ENCODE measurements at regions not wholly inside any gene's neighbourhood (a gene's known extent, or its start where the extent isn't known, plus 50 kb on each side); places are given as distances from the start of the nearest gene placed in this dataset.

GRCh38 chr3:178450476-178450875, 85.8 kb upstream of the KCNMB2 start:
- no peak overlapping the region for H3K4me3 ChIP-seq (ENCODE audit: low read length)
- no peak overlapping the region for H3K9ac ChIP-seq (ENCODE audit: low read depth, low read length)
- H3K27me3 ChIP-seq (ENCODE audit: control insufficient read depth, insufficient read depth, low read length): no peaks in the 10 kb centered on the region
- peaks cover 6% of the 10 kb centered on the region for H3K4me1 ChIP-seq (ENCODE audit: control insufficient read depth, insufficient read depth, low read length)
- no peak overlapping the region for H3K4me2 ChIP-seq (ENCODE audit: low read length)
- no peaks in the 10 kb centered on the region for H3K36me3 ChIP-seq (ENCODE audit: insufficient read depth, low read length)
- no peaks in the 10 kb centered on the region for H3K9me3 ChIP-seq (replicated peaks; ENCODE audit: low read length)

GRCh38 chr3:178451799-178452198, 84.4 kb upstream of the KCNMB2 start:
- H3K9me3 ChIP-seq (replicated peaks; ENCODE audit: low read length): no peaks in the 10 kb centered on the region
- peaks cover 6% of the 10 kb centered on the region for H3K4me1 ChIP-seq (ENCODE audit: control insufficient read depth, insufficient read depth, low read length)
- no peak overlapping the region for H3K9ac ChIP-seq (ENCODE audit: low read depth, low read length)
- no peaks in the 10 kb centered on the region for H3K27me3 ChIP-seq (ENCODE audit: control insufficient read depth, insufficient read depth, low read length)
- H3K36me3 ChIP-seq (ENCODE audit: insufficient read depth, low read length): no peaks in the 10 kb centered on the region
- no peak overlapping the region for H3K4me3 ChIP-seq (ENCODE audit: low read length)
- no peak overlapping the region for H3K4me2 ChIP-seq (ENCODE audit: low read length)

GRCh38 chr3:178454726-178455125, 81.5 kb upstream of the KCNMB2 start:
- Histone ChIP-seq H3K27me3 (ENCODE audit: control insufficient read depth, insufficient read depth, low read length) (no peaks in the 10 kb centered on the region), H3K9ac (ENCODE audit: low read depth, low read length) (no peak overlapping the region), H3K4me1 (ENCODE audit: control insufficient read depth, insufficient read depth, low read length) (peaks cover 6% of the 10 kb centered on the region), H3K9me3 (replicated peaks; ENCODE audit: low read length) (no peaks in the 10 kb centered on the region), H3K36me3 (ENCODE audit: insufficient read depth, low read length) (no peaks in the 10 kb centered on the region), H3K4me3 (ENCODE audit: low read length) (no peak overlapping the region), H3K4me2 (ENCODE audit: low read length) (no peak overlapping the region)

- Histone ChIP-seq H3K4me2 (ENCODE audit: low read length) (no peak overlapping the region), H3K4me3 (ENCODE audit: low read length) (no peak overlapping the region), H3K36me3 (ENCODE audit: insufficient read depth, low read length) (no peaks in the 10 kb centered on the region), H3K27me3 (ENCODE audit: control insufficient read depth, insufficient read depth, low read length) (no peaks in the 10 kb centered on the region), H3K9me3 (replicated peaks; ENCODE audit: low read length) (no peaks in the 10 kb centered on the region), H3K9ac (ENCODE audit: low read depth, low read length) (no peak overlapping the region), H3K4me1 (ENCODE audit: control insufficient read depth, insufficient read depth, low read length) (peaks cover 6% of the 10 kb centered on the region)
These were observed 81.0 kb upstream of the KCNMB2 start for GRCh38 chr3:178455226-178455625.

- Histone ChIP-seq H3K36me3 (ENCODE audit: insufficient read depth, low read length) (no peaks in the 10 kb centered on the region), H3K27me3 (ENCODE audit: control insufficient read depth, insufficient read depth, low read length) (no peaks in the 10 kb centered on the region), H3K4me2 (ENCODE audit: low read length) (no peak overlapping the region), H3K4me1 (ENCODE audit: control insufficient read depth, insufficient read depth, low read length) (peaks cover 6% of the 10 kb centered on the region), H3K9me3 (replicated peaks; ENCODE audit: low read length) (no peaks in the 10 kb centered on the region), H3K9ac (ENCODE audit: low read depth, low read length) (no peak overlapping the region), H3K4me3 (ENCODE audit: low read length) (no peak overlapping the region)
These were observed 80.3 kb upstream of the KCNMB2 start for GRCh38 chr3:178455946-178456345.

- Histone ChIP-seq H3K4me3 (ENCODE audit: low read length) (no peak overlapping the region), H3K27me3 (ENCODE audit: control insufficient read depth, insufficient read depth, low read length) (no peaks in the 10 kb centered on the region), H3K9ac (ENCODE audit: low read depth, low read length) (no peak overlapping the region), H3K9me3 (replicated peaks; ENCODE audit: low read length) (no peaks in the 10 kb centered on the region), H3K4me1 (ENCODE audit: control insufficient read depth, insufficient read depth, low read length) (peaks cover 6% of the 10 kb centered on the region), H3K4me2 (ENCODE audit: low read length) (no peak overlapping the region), H3K36me3 (ENCODE audit: insufficient read depth, low read length) (no peaks in the 10 kb centered on the region)
These were observed 79.5 kb upstream of the KCNMB2 start for GRCh38 chr3:178456621-178457285.

- no peak overlapping the region for H3K9ac ChIP-seq (ENCODE audit: low read depth, low read length)
- H3K4me2 ChIP-seq (ENCODE audit: low read length): no peak overlapping the region
- no peaks in the 10 kb centered on the region for H3K27me3 ChIP-seq (ENCODE audit: control insufficient read depth, insufficient read depth, low read length)
- H3K4me3 ChIP-seq (ENCODE audit: low read length): no peak overlapping the region
- H3K36me3 ChIP-seq (ENCODE audit: insufficient read depth, low read length): no peaks in the 10 kb centered on the region
- H3K4me1 ChIP-seq (ENCODE audit: control insufficient read depth, insufficient read depth, low read length): peaks cover 6% of the 10 kb centered on the region
- no peaks in the 10 kb centered on the region for H3K9me3 ChIP-seq (replicated peaks; ENCODE audit: low read length)
These were observed 78.7 kb upstream of the KCNMB2 start for GRCh38 chr3:178457511-178457910.

- Histone ChIP-seq H3K4me1 (ENCODE audit: control insufficient read depth, insufficient read depth, low read length) (peaks cover 6% of the 10 kb centered on the region), H3K9me3 (replicated peaks; ENCODE audit: low read length) (no peaks in the 10 kb centered on the region), H3K9ac (ENCODE audit: low read depth, low read length) (no peak overlapping the region), H3K27me3 (ENCODE audit: control insufficient read depth, insufficient read depth, low read length) (no peaks in the 10 kb centered on the region), H3K4me3 (ENCODE audit: low read length) (no peak overlapping the region), H3K36me3 (ENCODE audit: insufficient read depth, low read length) (no peaks in the 10 kb centered on the region), H3K4me2 (ENCODE audit: low read length) (no peak overlapping the region)
These were observed 77.8 kb upstream of the KCNMB2 start for GRCh38 chr3:178458313-178459037.

- peaks cover 6% of the 10 kb centered on the region for H3K4me1 ChIP-seq (ENCODE audit: control insufficient read depth, insufficient read depth, low read length)
These were observed 77.2 kb upstream of the KCNMB2 start for GRCh38 chr3:178459038-178459410.

GRCh38 chr3:178465260-178466180, 70.7 kb upstream of the KCNMB2 start:
- H3K4me2 ChIP-seq (ENCODE audit: low read length): no peak overlapping the region
- H3K27me3 ChIP-seq (ENCODE audit: control insufficient read depth, insufficient read depth, low read length): peaks cover 3% of the 10 kb centered on the region
- no peak overlapping the region for H3K4me3 ChIP-seq (ENCODE audit: low read length)
- H3K4me1 ChIP-seq (ENCODE audit: control insufficient read depth, insufficient read depth, low read length): no peaks in the 10 kb centered on the region
- H3K9me3 ChIP-seq (replicated peaks; ENCODE audit: low read length): no peaks in the 10 kb centered on the region
- no peak overlapping the region for H3K9ac ChIP-seq (ENCODE audit: low read depth, low read length)
- H3K36me3 ChIP-seq (ENCODE audit: insufficient read depth, low read length): no peaks in the 10 kb centered on the region

More at GRCh38 chr3:178459038-178459410, 77.2 kb upstream of the KCNMB2 start:
- Histone ChIP-seq H3K4me3 (ENCODE audit: low read length) (no peak overlapping the region), H3K27me3 (ENCODE audit: control insufficient read depth, insufficient read depth, low read length) (no peaks in the 10 kb centered on the region), H3K4me2 (ENCODE audit: low read length) (no peak overlapping the region), H3K9ac (ENCODE audit: low read depth, low read length) (no peak overlapping the region), H3K36me3 (ENCODE audit: insufficient read depth, low read length) (no peaks in the 10 kb centered on the region), H3K9me3 (replicated peaks; ENCODE audit: low read length) (no peaks in the 10 kb centered on the region)

GRCh38 chr3:178472941-178473340, 63.3 kb upstream of the KCNMB2 start:
- no peak overlapping the region for H3K4me3 ChIP-seq (ENCODE audit: low read length)
- no peaks in the 10 kb centered on the region for H3K27me3 ChIP-seq (ENCODE audit: control insufficient read depth, insufficient read depth, low read length)
- no peak overlapping the region for H3K4me2 ChIP-seq (ENCODE audit: low read length)
- no peak overlapping the region for H3K9ac ChIP-seq (ENCODE audit: low read depth, low read length)
- no peaks in the 10 kb centered on the region for H3K4me1 ChIP-seq (ENCODE audit: control insufficient read depth, insufficient read depth, low read length)
- H3K9me3 ChIP-seq (replicated peaks; ENCODE audit: low read length): no peaks in the 10 kb centered on the region
- no peaks in the 10 kb centered on the region for H3K36me3 ChIP-seq (ENCODE audit: insufficient read depth, low read length)
